Neural cell (in vitro differentiated cells): ENCODE measurements at regions not wholly inside any gene's neighbourhood (a gene's known extent, or its start where the extent isn't known, plus 50 kb on each side); places are given as distances from the start of the nearest gene placed in this dataset.

Experiments
- H2AFZ ChIP-seq: fragments of 200-600, 300-800 bp; sonication (generic), shearing (Covaris generic); 2 replicates; pipeline ENCODE4 v1.6.0; 2014; ENCODE audit warnings: low read depth, mild to moderate bottlenecking, antibody characterized with exemption, low read length, moderate library complexity
- H3F3A ChIP-seq: fragments of 200-600 bp; shearing (Covaris generic); 2 replicates; pipeline ENCODE4 v1.6.1; 2016; ENCODE audit warnings: mild to moderate bottlenecking, moderate library complexity, mixed read lengths, antibody characterized with exemption, low read length; ENCODE audit not compliant: insufficient read depth, poor library complexity, severe bottlenecking
- H3K27ac ChIP-seq: fragments of 200-600, 300-800 bp; sonication (generic), shearing (Covaris generic); 2 replicates; pipeline ENCODE4 v1.5.1; 2014; ENCODE audit warnings: mild to moderate bottlenecking, low read length, moderate library complexity
- H3K27me3 ChIP-seq: fragments of 300-800, 200-600 bp; sonication (generic), shearing (Covaris generic); 2 replicates; pipeline ENCODE4 v1.6.0; 2014; ENCODE audit warnings: mild to moderate bottlenecking, low read depth, low read length, moderate library complexity; ENCODE audit not compliant: insufficient read depth
- H3K36me3 ChIP-seq: fragments of 300-800, 200-600 bp; sonication (generic), shearing (Covaris generic); 2 replicates; pipeline ENCODE4 v1.5.1; 2014; ENCODE audit warnings: mild to moderate bottlenecking, antibody characterized with exemption, low read length, moderate library complexity; ENCODE audit not compliant: insufficient read depth
- H3K4me2 ChIP-seq: fragments of 300-800, 200-600 bp; sonication (generic), shearing (Covaris generic); 2 replicates; pipeline ENCODE4 v1.6.0; 2014; ENCODE audit warnings: mild to moderate bottlenecking, low read length
- H3K4me3 ChIP-seq: fragments of 300-800, 200-600 bp; sonication (generic), shearing (Covaris generic); 2 replicates; pipeline ENCODE4 v1.5.1; 2014; ENCODE audit warnings: mild to moderate bottlenecking, low read length, moderate library complexity
- H3K79me2 ChIP-seq: fragments of 200-600 bp; shearing (Covaris generic); replicated peaks from 2 replicates; pipeline ENCODE4 v1.6.0; 2014; ENCODE audit warnings: mild to moderate bottlenecking, low read length, moderate library complexity; ENCODE audit not compliant: insufficient read depth
- H3K9ac ChIP-seq: fragments of 300-800, 200-600 bp; sonication (generic), shearing (Covaris generic); 2 replicates; pipeline ENCODE4 v1.6.1; 2016; ENCODE audit warnings: mild to moderate bottlenecking, low read length, mixed read lengths
- H3K9me2 ChIP-seq: fragments of 200-600 bp; shearing (Covaris generic); 2 replicates; pipeline ENCODE4 v1.6.1; 2016; ENCODE audit warnings: mild to moderate bottlenecking, low read length, mixed read lengths; ENCODE audit not compliant: insufficient read depth
- H3K9me3 ChIP-seq: fragments of 200-600, 300-800 bp; sonication (generic), shearing (Covaris generic); 2 replicates; pipeline ENCODE4 v1.6.1; 2016; ENCODE audit warnings: mild to moderate bottlenecking, mixed run types, low read length, moderate library complexity, mixed read lengths
- H4K20me1 ChIP-seq: fragments of 200-600 bp; shearing (Covaris generic); 2 replicates; pipeline ENCODE4 v1.6.1; 2016; ENCODE audit warnings: mild to moderate bottlenecking, mixed run types; ENCODE audit not compliant: insufficient read depth
- CTCF ChIP-seq: fragments of 450-650 bp; IDR thresholded peaks from 2 replicates; pipeline ENCODE4 v1.5.1; 2014; ENCODE audit warnings: antibody characterized with exemption, mild to moderate bottlenecking, moderate library complexity; ENCODE audit not compliant: poor library complexity, severe bottlenecking
- EP300 ChIP-seq: fragments of 450-650 bp; conservative IDR thresholded peaks from 2 replicates; pipeline ENCODE4 v1.6.1; 2014; ENCODE audit warnings: antibody characterized with exemption, mild to moderate bottlenecking, moderate library complexity; ENCODE audit not compliant: poor library complexity, severe bottlenecking
- EZH2 ChIP-seq: fragments of 200-600, 300-800 bp; shearing (Covaris generic), sonication (generic); IDR thresholded peaks from 2 replicates; pipeline ENCODE4 v1.6.1; 2014; ENCODE audit warnings: antibody characterized with exemption, low read length, borderline replicate concordance, mild to moderate bottlenecking; ENCODE audit not compliant: insufficient read depth, poor library complexity, severe bottlenecking
- MXI1 ChIP-seq: fragments of 450-650 bp; conservative IDR thresholded peaks from 2 replicates; pipeline ENCODE4 v1.6.1; 2014; ENCODE audit warnings: antibody characterized with exemption, mild to moderate bottlenecking; ENCODE audit not compliant: poor library complexity, severe bottlenecking
- POLR2AphosphoS5 ChIP-seq: IDR thresholded peaks from 2 replicates; pipeline ENCODE4 v1.6.1; 2012
- RAD21 ChIP-seq: fragments of 450-650 bp; conservative IDR thresholded peaks from 2 replicates; pipeline ENCODE4 v1.6.1; 2014; ENCODE audit warnings: antibody characterized with exemption, mild to moderate bottlenecking, moderate library complexity
- REST ChIP-seq: IDR thresholded peaks from 2 replicates; pipeline ENCODE4 v1.6.1; 2012; ENCODE audit warnings: borderline replicate concordance
- SMC3 ChIP-seq: fragments of 450-650 bp; conservative IDR thresholded peaks from 2 replicates; pipeline ENCODE4 v1.6.1; 2014; ENCODE audit warnings: antibody characterized with exemption, mild to moderate bottlenecking, moderate library complexity; ENCODE audit not compliant: poor library complexity
- TAF1 ChIP-seq: IDR thresholded peaks from 2 replicates; pipeline ENCODE4 v1.6.1; 2012; ENCODE audit warnings: low read depth

DNA sequence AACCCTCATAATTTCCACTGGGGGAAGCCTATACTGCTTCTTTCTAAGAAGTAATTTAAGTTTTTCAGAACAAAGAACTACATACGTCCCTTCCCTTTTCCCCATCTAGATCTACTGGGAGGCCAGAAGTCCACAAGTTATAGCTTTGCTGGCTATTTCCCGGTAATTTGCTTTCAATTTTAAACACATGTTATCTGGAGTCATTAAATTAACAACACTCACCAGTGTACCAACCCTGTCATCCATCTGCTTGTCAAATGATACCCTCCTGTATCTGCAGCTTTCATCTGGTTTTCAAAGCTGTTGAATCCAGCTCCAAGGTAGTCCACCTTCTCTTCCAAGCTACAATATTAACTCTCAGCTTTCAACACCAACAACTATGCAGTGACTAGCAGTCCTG lies 466.7 kb upstream of the PKN2 start:
- Histone ChIP-seq H3K9me3 (no peaks in the 10 kb centered on the region), H2AFZ (no peak overlapping the region), H3K36me3 (no peaks in the 10 kb centered on the region), H3F3A (no peaks in the 10 kb centered on the region), H3K9me2 (no peaks in the 10 kb centered on the region), H3K9ac (no peak overlapping the region), H3K4me3 (no peak overlapping the region), H3K27me3 (no peaks in the 10 kb centered on the region), H3K79me2 (no peaks in the 10 kb centered on the region), H3K4me2 (no peak overlapping the region), H3K27ac (no peak overlapping the region), H4K20me1 (no peaks in the 10 kb centered on the region)
- TF ChIP-seq POLR2AphosphoS5 (no peak), EP300 (no peak)

DNA sequence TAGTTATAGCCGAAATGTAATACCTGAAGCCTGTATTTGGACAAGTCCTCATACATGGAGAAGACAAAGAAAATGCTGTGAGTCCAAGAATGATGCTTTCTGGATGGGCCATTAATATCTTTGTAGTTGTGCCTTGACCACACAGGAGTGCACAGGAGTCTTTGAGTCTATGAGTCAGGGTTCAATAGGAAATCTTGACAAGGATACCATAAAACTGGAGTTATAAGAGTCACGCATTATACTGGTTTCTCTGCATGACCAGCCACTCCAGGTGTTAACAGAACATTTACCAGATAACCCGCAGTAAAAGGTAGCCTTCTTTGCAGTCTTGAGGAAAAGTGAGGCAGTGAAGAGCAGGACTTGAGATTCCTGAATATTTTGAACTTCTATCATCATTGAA lies 464.6 kb upstream of the PKN2 start:
- H3K9ac ChIP-seq = no peak overlapping the region
- no peaks in the 10 kb centered on the region for H3K9me2 ChIP-seq
- no peak overlapping the region for H3K4me2 ChIP-seq
- H4K20me1 ChIP-seq = no peaks in the 10 kb centered on the region
- no peaks in the 10 kb centered on the region for H3K27me3 ChIP-seq
- TF ChIP-seq MXI1 (no peak), TAF1 (no peak), POLR2AphosphoS5 (no peak), SMC3 (no peak), CTCF (no peak), EP300 (no peak), REST (no peak)
- H3K79me2 ChIP-seq = no peaks in the 10 kb centered on the region
- no peak overlapping the region for H3K4me3 ChIP-seq
- no peak overlapping the region for H3K27ac ChIP-seq
- no peaks in the 10 kb centered on the region for H3K9me3 ChIP-seq
- no peaks in the 10 kb centered on the region for H3F3A ChIP-seq
- no peak overlapping the region for H2AFZ ChIP-seq
- no peaks in the 10 kb centered on the region for H3K36me3 ChIP-seq

- Histone ChIP-seq H3K4me2 (no peak overlapping the region), H3K27ac (no peak overlapping the region), H3F3A (no peaks in the 10 kb centered on the region), H3K9me3 (no peaks in the 10 kb centered on the region), H3K4me3 (no peak overlapping the region), H3K79me2 (no peaks in the 10 kb centered on the region), H4K20me1 (no peaks in the 10 kb centered on the region), H2AFZ (no peak overlapping the region), H3K36me3 (no peaks in the 10 kb centered on the region), H3K9me2 (no peaks in the 10 kb centered on the region), H3K9ac (no peak overlapping the region), H3K27me3 (no peaks in the 10 kb centered on the region)
- no peak for TF ChIP-seq EP300
- TF ChIP-seq CTCF = no peak
- no peak for TF ChIP-seq RAD21
- TF ChIP-seq SMC3 = no peak
- TF ChIP-seq EZH2 = no peak
- TF ChIP-seq REST = no peak
- no peak for TF ChIP-seq MXI1
Observed at GRCh38 chr1:88221411-88221810, 462.7 kb upstream of the PKN2 start.
